ENCODE measurements at regions not wholly inside any gene's neighbourhood (a gene's known extent, or its start where the extent isn't known, plus 50 kb on each side); places are given as distances from the start of the nearest gene placed in this dataset.

GRCh38 chr6:167553736-167554119 lies 228.8 kb downstream of the TTLL2 start:
- TF ChIP-seq POLR2AphosphoS5 (IDR thresholded peaks at IDR 0.05) = no peak
- TF ChIP-seq CTCF (IDR thresholded peaks at IDR 0.05) = no peak
- TF ChIP-seq EP300 (IDR thresholded peaks at IDR 0.05) = no peak
